OCI-LY1 (cell line): ENCODE measurements at regions not wholly inside any gene's neighbourhood (a gene's known extent, or its start where the extent isn't known, plus 50 kb on each side); places are given as distances from the start of the nearest gene placed in this dataset.

Experiments
- H2AFZ ChIP-seq: fragments of 200-600 bp; sonication (generic), shearing (Covaris generic); 2 replicates; pipeline ENCODE4 v1.6.0; 2014; ENCODE audit warnings: antibody characterized with exemption, mild to moderate bottlenecking, low read length
- H3F3A ChIP-seq: fragments of 200-600 bp; sonication (generic), shearing (Covaris generic); 2 replicates; pipeline ENCODE4 v1.6.0; 2014; ENCODE audit warnings: mild to moderate bottlenecking, antibody characterized with exemption, low read length, moderate library complexity; ENCODE audit not compliant: insufficient read depth
- H3K27ac ChIP-seq: fragments of 200-600 bp; sonication (generic); 2 replicates; pipeline ENCODE4 v1.5.1; 2014; ENCODE audit warnings: low read length, mixed run types, mild to moderate bottlenecking, low read depth; ENCODE audit not compliant: poor library complexity, severe bottlenecking
- H3K27me3 ChIP-seq: fragments of 200-600 bp; sonication (generic); 2 replicates; pipeline ENCODE4 v1.6.0; 2014; ENCODE audit warnings: antibody characterized with exemption, mild to moderate bottlenecking, low read length, moderate library complexity; ENCODE audit not compliant: insufficient read depth
- H3K36me3 ChIP-seq: fragments of 200-600 bp; sonication (generic); 2 replicates; pipeline ENCODE4 v1.6.1; 2014; ENCODE audit warnings: mild to moderate bottlenecking, antibody characterized with exemption, low read length, moderate library complexity, mixed read lengths; ENCODE audit not compliant: insufficient read depth
- H3K4me1 ChIP-seq: fragments of 200-600 bp; sonication (generic); 2 replicates; pipeline ENCODE4 v1.5.1; 2014; ENCODE audit warnings: mild to moderate bottlenecking, low read length, moderate library complexity; ENCODE audit not compliant: insufficient read depth, severe bottlenecking
- H3K4me2 ChIP-seq: fragments of 200-600 bp; sonication (generic), shearing (Covaris generic); 2 replicates; pipeline ENCODE4 v1.6.1; 2014; ENCODE audit warnings: low read length
- H3K4me3 ChIP-seq: fragments of 200-600 bp; sonication (generic); 2 replicates; pipeline ENCODE4 v1.5.1; 2014; ENCODE audit warnings: low read length, low read depth, mild to moderate bottlenecking, mixed read lengths; ENCODE audit not compliant: poor library complexity, severe bottlenecking
- H3K79me2 ChIP-seq: fragments of 200-600 bp; shearing (Covaris generic); 2 replicates; pipeline ENCODE4 v1.6.1; 2016; ENCODE audit warnings: mixed run types, low read length, mixed read lengths; ENCODE audit not compliant: insufficient read depth
- H3K9ac ChIP-seq: fragments of 200-600 bp; sonication (generic), shearing (Covaris generic); 2 replicates; pipeline ENCODE4 v1.6.1; 2014; ENCODE audit warnings: mild to moderate bottlenecking, low read length, mixed read lengths
- H3K9me2 ChIP-seq: fragments of 200-600 bp; sonication (generic), shearing (Covaris generic); 2 replicates; pipeline ENCODE4 v1.6.1; 2014; ENCODE audit warnings: low read depth, mild to moderate bottlenecking, low read length, mixed read lengths
- H3K9me3 ChIP-seq: fragments of 200-600 bp; shearing (Covaris generic); 2 replicates; pipeline ENCODE4 v1.6.1; 2014; ENCODE audit warnings: low read length, mixed read lengths
- H4K20me1 ChIP-seq: fragments of 200-600 bp; sonication (generic), shearing (Covaris generic); 2 replicates; pipeline ENCODE4 v1.6.0; 2016; ENCODE audit warnings: mild to moderate bottlenecking, low read length; ENCODE audit not compliant: insufficient read depth
- EZH2 ChIP-seq: fragments of 200-600 bp; sonication (generic), shearing (Covaris generic); IDR thresholded peaks from 2 replicates; pipeline ENCODE4 v1.8.0; 2017; ENCODE audit warnings: borderline replicate concordance, mixed run types, mild to moderate bottlenecking, antibody characterized with exemption, low read length, moderate library complexity, mixed read lengths
- TF ChIP-seq, protein P1 (sequence below): fragments of 200-600 bp; sonication (generic), shearing (Covaris generic); IDR thresholded peaks from 2 replicates; pipeline ENCODE4 v1.5.1; 2017; ENCODE audit warnings: mild to moderate bottlenecking, antibody characterized with exemption, low read length, moderate library complexity, mixed read lengths

DNA sequence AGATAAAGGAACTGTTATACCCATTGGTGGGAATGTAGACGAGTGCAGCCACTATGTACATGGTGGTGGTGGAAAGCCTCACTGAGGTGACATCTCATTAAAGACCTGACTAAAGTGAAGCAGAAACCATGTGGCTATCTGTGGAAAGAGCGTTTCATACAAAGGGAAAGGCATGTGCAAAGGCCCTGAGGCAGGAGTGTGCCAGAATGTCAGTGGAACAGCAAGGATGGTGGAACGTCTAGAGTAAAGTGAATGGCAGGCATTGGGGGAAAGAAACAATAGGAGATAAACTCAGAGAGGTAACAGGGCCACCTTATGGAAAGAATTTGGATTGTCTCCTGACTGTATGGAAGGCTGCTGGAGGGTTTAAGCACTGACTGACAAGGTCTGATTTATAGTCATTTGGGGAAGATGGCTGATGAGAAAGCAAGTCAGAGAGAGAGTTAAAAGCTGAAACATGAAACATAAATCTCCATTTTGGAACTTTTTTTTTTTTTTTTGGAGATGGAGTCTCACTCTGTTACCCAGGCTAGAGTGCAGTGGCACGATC is 245.7 kb downstream of the STK31 start:
- Histone ChIP-seq H3K4me2 (no peak overlapping the region), H3K36me3 (no peaks in the 10 kb centered on the region), H3K9me3 (no peaks in the 10 kb centered on the region), H2AFZ (no peak overlapping the region), H3K79me2 (no peaks in the 10 kb centered on the region), H3K9ac (no peak overlapping the region), H3K4me1 (no peaks in the 10 kb centered on the region), H3K9me2 (no peaks in the 10 kb centered on the region), H4K20me1 (no peaks in the 10 kb centered on the region), H3K27me3 (no peaks in the 10 kb centered on the region), H3F3A (no peaks in the 10 kb centered on the region), H3K4me3 (no peak overlapping the region), H3K27ac (no peak overlapping the region)
- TF ChIP-seq EZH2, result no peak
- TF ChIP-seq, protein P1, sequence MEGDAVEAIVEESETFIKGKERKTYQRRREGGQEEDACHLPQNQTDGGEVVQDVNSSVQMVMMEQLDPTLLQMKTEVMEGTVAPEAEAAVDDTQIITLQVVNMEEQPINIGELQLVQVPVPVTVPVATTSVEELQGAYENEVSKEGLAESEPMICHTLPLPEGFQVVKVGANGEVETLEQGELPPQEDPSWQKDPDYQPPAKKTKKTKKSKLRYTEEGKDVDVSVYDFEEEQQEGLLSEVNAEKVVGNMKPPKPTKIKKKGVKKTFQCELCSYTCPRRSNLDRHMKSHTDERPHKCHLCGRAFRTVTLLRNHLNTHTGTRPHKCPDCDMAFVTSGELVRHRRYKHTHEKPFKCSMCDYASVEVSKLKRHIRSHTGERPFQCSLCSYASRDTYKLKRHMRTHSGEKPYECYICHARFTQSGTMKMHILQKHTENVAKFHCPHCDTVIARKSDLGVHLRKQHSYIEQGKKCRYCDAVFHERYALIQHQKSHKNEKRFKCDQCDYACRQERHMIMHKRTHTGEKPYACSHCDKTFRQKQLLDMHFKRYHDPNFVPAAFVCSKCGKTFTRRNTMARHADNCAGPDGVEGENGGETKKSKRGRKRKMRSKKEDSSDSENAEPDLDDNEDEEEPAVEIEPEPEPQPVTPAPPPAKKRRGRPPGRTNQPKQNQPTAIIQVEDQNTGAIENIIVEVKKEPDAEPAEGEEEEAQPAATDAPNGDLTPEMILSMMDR, result no peak

DNA sequence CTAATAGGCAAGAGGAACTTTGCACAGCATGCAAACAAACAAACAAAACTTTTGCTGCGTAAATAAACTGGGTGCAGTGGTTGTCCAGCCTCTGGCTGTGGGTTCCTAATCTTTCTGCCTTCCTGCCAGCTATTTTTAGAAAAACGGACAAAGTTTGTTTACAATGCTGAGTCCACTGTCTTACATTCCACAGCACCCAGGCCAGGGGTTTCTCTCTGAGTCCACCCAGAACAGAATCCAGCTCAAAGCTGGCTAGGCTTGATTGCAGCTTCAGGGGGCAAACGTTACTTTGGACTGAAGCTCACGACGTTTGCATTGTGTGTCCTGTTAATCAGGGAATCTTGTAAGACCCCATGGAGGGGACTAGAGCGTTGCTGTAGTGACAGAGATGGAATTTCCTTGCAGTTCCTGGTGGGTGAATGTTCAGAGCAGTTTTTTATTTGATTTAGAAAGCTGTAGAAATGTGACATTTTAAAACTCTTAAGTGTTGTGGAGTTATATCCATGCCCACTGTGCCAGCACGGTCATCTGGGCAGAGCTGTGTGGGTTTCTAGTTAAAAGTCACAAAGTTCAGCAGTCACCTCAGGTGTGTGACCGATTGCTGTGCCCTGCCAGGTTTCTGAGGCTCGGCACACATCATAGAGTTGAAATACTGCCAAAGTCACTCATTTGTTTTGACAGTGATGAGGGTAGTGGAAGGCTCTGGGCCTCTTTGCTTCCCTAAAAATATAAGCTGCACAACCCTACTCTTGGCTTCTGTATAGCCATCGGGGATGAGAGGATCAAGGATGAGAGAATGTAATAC is 247.0 kb downstream of the STK31 start:
- TF ChIP-seq EZH2, result no peak
- H3K27ac ChIP-seq, result no peak overlapping the region

DNA sequence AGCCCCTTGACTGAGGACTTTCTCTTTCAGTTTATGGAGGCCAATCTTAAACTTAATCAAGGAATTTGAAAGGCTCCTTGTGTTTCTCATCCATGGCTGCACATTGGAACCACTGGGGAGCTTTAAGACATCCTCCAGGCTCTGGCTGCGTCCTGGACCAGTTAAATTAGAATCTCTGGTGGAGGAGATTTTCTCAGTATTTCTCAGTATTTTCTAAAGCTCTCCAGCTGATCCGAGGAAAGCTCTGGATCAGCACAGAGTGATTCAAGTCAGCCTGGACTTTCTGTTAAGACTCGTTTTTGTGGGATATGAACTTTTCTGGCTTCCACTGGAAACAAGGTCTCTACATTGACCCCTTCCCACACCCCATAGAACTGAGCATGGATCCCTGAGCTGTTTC is 249.8 kb downstream of the STK31 start:
- Histone ChIP-seq H3K79me2 (no peaks in the 10 kb centered on the region), H2AFZ (no peak overlapping the region), H3K27me3 (no peaks in the 10 kb centered on the region), H3F3A (no peaks in the 10 kb centered on the region), H3K4me1 (no peaks in the 10 kb centered on the region), H3K9me2 (no peaks in the 10 kb centered on the region), H3K4me3 (no peak overlapping the region), H4K20me1 (no peaks in the 10 kb centered on the region), H3K9me3 (no peaks in the 10 kb centered on the region), H3K4me2 (no peak overlapping the region), H3K36me3 (no peaks in the 10 kb centered on the region), H3K27ac (no peak overlapping the region), H3K9ac (no peak overlapping the region)
- TF ChIP-seq, protein P1, result no peak
- no peak for TF ChIP-seq EZH2

More for the DNA sequence above, 247.0 kb downstream of the STK31 start:
- Histone ChIP-seq H3F3A (no peaks in the 10 kb centered on the region), H3K4me3 (no peak overlapping the region), H4K20me1 (no peaks in the 10 kb centered on the region), H3K4me1 (no peaks in the 10 kb centered on the region), H2AFZ (no peak overlapping the region), H3K9me3 (no peaks in the 10 kb centered on the region), H3K9ac (no peak overlapping the region), H3K9me2 (no peaks in the 10 kb centered on the region), H3K79me2 (no peaks in the 10 kb centered on the region), H3K36me3 (no peaks in the 10 kb centered on the region), H3K27me3 (no peaks in the 10 kb centered on the region), H3K4me2 (no peak overlapping the region)
